SK-N-SH (cell line): ENCODE measurements at regions not wholly inside any gene's neighbourhood (a gene's known extent, or its start where the extent isn't known, plus 50 kb on each side); places are given as distances from the start of the nearest gene placed in this dataset.

Source experiments
- CTCF ChIP-seq: fragments of 200-600 bp; sonication (generic); IDR thresholded peaks from 2 replicates; pipeline ENCODE4 v1.6.1; 2017; ENCODE audit warnings: antibody characterized with exemption, mild to moderate bottlenecking, moderate library complexity
- EZH2phosphoT487 ChIP-seq: fragments of 200-600 bp; sonication (generic); IDR thresholded peaks from 2 replicates; pipeline ENCODE4 v1.6.1; 2017; ENCODE audit warnings: low read depth, mixed run types, mild to moderate bottlenecking, antibody characterized with exemption, moderate library complexity, borderline replicate concordance
- FOXM1 ChIP-seq: IDR thresholded peaks from 2 replicates; pipeline ENCODE4 v1.4.0; 2012; ENCODE audit warnings: low read depth, mild to moderate bottlenecking
- MAX ChIP-seq: IDR thresholded peaks from 2 replicates; pipeline ENCODE4 v1.4.0; 2012; ENCODE audit warnings: low read depth
- MXI1 ChIP-seq: IDR thresholded peaks from 2 replicates; pipeline ENCODE4 v1.6.1; 2012; ENCODE audit warnings: mild to moderate bottlenecking, low read depth, low read length, improper control_type of control experiment
- NFIC ChIP-seq: IDR thresholded peaks from 2 replicates; pipeline ENCODE4 v1.4.0; 2012; ENCODE audit warnings: borderline replicate concordance
- POLR2AphosphoS5 ChIP-seq: IDR thresholded peaks from 2 replicates; pipeline ENCODE4 v1.6.1; 2012; ENCODE audit warnings: low read depth, low read length
- RCOR1 ChIP-seq: fragments of 150-350 bp; IDR thresholded peaks from 2 replicates; pipeline ENCODE4 v1.6.1; 2017; ENCODE audit warnings: antibody characterized with exemption, low read length
- REST ChIP-seq: IDR thresholded peaks from 2 replicates; pipeline ENCODE4 v1.6.1; 2012; ENCODE audit warnings: mild to moderate bottlenecking, low read depth, low read length, moderate library complexity
- RFX5 ChIP-seq: IDR thresholded peaks from 2 replicates; pipeline ENCODE4 v1.6.1; 2012; ENCODE audit warnings: mild to moderate bottlenecking, improper control_type of control experiment, low read length
- TAF1 ChIP-seq: IDR thresholded peaks from 2 replicates; pipeline ENCODE4 v1.6.1; 2012; ENCODE audit warnings: low read depth, mild to moderate bottlenecking, low read length, moderate library complexity, borderline replicate concordance
- USF2 ChIP-seq: fragments of 150-350 bp; IDR thresholded peaks from 2 replicates; pipeline ENCODE4 v1.6.1; 2017; ENCODE audit warnings: antibody characterized with exemption, low read length, low read depth, borderline replicate concordance
- YY1 ChIP-seq: IDR thresholded peaks from 2 replicates; pipeline ENCODE4 v1.4.0; 2012; ENCODE audit warnings: low read depth, mild to moderate bottlenecking

- TF ChIP-seq EZH2phosphoT487 (no peak), FOXM1 (no peak), MAX (no peak), REST (no peak), TAF1 (no peak), RFX5 (no peak), CTCF (no peak), NFIC (no peak), YY1 (no peak), USF2 (no peak), MXI1 (no peak), RCOR1 (no peak), POLR2AphosphoS5 (no peak)
These were observed 109.7 kb upstream of the KCNJ3 start for GRCh38 chr2:154588838-154589237.
